ENCODE measurements at regions not wholly inside any gene's neighbourhood (a gene's known extent, or its start where the extent isn't known, plus 50 kb on each side); places are given as distances from the start of the nearest gene placed in this dataset.
"Not testable (repeated sequence)": the region's sequence is repeated elsewhere in the genome, so short reads cannot be mapped to it uniquely, and the experiment has no call there.

DNA sequence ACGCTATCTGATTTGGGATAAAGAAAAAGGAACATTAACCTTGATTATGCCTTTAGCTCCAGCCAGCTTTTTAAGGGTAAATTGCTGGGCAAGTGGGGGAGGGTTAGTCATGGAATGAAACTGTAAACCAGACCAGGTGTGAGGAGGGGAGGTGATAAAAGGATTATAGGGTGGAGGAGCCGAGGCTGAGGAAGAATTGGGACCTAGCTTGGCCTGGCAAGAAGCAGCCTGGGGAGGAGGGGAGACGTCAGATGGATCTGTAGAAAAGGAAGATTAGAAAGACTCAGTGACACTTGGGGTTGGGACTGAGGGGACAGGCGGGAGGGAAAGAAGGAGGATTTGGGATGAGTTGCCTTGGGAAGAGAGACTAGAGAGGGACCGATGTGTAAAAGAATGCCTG lies 590.8 kb upstream of the MDGA2 start:
- not testable (repeated sequence) for DNase-seq (ENCODE audit: low read depth in 3 of 3)

DNA sequence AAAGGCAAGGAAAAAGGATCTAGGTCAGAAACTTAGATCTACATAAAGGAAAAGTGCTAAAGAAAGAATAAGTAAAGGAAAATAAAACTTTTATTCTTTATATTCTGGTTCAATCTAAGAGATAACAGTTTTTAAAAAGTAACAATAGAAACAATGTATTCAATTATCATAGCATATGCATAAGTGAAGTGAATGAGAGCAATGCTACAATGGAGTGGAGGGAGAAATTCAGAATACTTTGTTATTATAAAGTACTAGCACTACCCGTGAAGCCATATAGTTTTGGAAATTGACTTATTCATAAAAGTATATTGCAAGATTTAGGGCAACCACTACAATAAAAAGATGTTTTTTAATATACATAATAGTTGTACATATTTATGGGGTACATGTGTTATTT lies 586.0 kb upstream of the MDGA2 start:
- no peak for DNase-seq (ENCODE audit: low read depth in 3 of 3)

DNA sequence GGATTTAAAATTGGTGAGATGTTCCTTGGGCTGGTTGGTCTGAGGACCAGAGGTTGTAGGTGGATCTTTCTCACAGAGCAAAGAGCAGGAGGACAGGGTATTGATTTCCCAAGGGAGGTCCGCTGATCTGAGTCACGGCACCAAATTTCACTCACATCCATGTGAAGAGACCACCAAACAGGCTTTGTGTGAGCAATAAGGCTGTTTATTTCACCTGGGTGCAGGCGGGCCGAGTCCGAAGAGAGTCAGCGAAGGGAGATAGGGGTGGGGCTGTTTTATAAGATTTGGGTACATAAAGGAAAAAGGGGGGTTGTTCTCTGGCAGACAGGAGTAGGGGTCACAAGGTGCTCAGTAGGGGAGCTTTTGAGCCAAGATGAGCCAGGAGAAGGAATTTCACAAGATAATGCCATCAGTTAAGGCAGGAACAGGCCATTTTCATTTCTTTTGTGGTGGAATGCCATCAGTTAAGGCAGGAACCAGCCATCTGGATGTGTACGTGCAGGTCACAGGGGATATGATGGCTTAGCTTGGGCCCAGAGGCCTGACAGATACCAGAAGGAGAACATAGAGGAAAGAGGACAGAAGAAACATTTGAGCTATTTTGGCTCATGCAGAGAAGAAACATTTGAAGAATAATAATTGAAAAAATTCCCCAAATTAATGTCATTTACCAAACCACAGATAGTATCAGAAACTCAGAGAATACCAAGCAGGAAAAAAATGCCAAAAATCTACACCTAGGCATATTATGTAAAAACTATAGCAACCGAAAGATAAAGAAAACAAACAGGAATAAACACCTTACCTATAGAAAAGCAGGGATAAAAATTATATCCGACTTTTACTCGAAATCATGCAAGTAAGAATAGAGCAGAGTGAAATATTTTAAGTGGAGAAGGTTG lies 585.2 kb upstream of the MDGA2 start:
- DNase-seq (ENCODE audit: low read depth in 3 of 3) = not testable (repeated sequence)

DNA sequence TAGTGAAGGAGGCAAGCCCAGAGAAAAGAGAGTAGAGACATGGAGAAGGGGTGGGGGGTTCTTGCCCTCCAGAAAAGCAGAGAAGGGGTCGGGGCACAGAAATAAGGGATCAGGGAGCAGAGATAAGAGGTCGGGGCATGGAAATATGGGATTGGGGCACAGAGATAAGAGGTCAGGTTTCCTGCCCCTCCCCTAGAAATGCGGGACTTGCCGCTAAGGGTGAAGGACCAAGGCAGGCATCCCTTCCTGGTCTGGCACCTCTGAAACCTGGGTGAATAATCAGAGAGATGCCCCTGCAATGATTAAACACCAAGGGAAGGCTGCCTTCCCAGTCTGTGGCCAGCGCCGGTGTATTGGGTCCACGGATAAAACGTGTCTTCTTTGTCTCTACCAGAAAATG lies 584.5 kb upstream of the MDGA2 start:
- DNase-seq (ENCODE audit: low read depth in 3 of 3) = not testable (repeated sequence)

DNA sequence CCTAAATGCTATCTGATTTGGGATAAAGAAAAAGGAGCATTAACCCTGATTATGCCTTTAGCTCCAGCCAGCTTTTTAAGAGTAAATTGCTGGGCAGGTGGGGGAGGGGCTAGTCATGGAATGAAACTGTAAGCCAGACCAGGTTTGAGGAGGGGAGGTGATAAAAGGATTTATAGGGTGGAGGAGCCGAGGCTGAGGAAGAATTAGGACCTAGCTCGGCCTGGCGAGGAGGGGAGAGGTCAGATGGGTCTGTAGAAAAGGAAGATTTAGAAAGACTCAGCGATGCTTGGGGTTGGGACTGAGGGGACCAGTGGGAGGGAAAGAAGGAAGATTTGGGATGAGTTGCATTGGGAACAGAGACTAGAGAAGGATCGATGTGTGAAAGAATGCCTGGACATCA lies 583.8 kb upstream of the MDGA2 start:
- DNase-seq (ENCODE audit: low read depth in 3 of 3) = not testable (repeated sequence)

DNA sequence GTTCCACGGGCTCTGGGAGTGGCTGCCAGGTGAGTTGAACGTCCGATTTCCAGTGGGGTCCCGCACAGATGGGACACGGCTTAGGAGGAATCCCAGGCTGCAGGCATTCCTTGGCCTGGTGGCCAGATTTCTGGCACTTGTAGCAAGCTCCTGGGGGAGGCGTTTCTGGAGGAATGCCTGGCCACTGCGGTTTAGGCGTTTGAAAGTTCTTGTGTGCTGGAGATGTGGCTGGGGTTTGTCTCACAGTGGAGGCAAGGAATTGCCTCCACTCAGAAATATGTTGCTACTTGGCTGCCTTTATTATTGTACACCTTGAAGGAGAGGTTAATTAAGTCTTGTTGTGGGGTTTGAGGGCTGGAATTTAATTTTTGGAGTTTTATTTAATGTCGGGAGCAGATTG lies 583.3 kb upstream of the MDGA2 start:
- DNase-seq (ENCODE audit: low read depth in 3 of 3) = not testable (repeated sequence)

DNA sequence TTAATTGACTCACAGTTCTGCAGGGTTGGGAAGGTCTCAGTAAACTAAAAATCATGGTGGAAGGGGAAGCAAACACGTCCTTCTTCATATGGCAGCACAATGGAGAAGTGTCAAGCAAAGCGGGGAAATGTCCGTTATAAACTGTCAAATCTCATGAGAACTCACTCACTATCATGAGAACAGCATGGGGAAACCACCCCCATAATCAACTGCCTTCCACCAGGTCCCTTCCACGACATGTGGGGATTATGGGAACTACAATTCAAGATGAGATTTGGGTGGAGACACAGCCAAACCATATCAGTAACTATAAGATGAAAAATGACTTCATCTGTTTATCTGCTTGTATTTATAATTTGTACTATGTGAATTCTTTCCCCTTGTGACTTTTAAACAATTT lies 577.6 kb upstream of the MDGA2 start:
- DNase-seq (ENCODE audit: low read depth in 3 of 3) = no peak

DNA sequence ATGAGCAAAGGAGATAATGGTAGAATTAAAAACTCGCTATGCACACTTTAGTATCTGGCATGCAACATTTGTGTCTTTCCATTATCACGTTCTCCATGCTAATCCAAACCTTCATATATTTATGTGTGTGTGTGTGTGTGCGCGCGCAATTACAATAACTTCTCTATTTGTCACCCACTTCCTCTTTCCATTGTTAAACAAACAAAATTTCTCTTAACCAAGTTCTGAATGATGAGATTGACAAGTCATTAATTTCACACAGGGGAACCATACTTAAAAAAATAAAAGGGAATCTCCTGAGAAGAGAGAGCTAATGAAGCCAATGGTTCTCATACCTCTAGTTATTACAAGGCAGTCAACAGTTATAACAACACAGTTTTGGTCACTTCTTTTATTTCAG lies 575.9 kb upstream of the MDGA2 start:
- DNase-seq (ENCODE audit: low read depth in 3 of 3) = no peak

DNA sequence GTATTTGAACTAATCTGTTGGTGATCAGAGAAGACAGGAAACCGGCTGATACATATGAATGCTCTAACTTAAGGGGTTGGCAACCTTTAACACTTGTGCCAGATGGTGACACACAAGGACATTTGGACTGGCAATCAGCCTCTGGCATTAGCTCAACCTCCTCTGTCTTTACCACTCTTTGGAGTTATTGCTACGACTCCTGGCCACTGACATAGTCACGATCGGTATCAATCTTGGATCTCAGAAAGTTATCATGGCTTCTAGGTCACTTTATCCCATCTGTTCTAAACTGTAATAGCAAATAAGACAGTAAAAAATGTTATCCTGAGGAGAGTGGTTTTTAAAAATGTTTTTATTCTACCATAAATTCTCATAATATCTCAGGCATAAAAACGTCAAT lies 575.2 kb upstream of the MDGA2 start:
- DNase-seq (ENCODE audit: low read depth in 3 of 3) = no peak

DNA sequence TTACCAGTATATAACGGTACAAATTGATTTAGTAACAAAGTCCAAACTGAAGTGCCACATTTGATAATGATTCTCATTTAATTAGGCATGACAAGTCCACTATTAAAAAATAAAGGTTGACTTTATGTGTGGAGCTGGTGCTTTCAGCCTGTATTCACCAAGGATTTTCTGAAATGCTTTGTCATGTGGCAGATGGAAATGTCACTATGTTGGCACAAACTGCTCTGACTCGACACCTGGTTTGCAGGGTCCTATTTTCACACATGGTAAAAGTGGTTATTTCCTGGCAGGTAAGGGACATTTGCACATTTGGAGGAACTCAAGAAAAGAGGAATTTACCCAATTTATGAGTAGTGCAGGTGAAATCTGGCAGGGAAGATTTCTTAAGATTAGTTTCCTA lies 572.6 kb upstream of the MDGA2 start:
- DNase-seq (ENCODE audit: low read depth in 3 of 3) = no peak

DNA sequence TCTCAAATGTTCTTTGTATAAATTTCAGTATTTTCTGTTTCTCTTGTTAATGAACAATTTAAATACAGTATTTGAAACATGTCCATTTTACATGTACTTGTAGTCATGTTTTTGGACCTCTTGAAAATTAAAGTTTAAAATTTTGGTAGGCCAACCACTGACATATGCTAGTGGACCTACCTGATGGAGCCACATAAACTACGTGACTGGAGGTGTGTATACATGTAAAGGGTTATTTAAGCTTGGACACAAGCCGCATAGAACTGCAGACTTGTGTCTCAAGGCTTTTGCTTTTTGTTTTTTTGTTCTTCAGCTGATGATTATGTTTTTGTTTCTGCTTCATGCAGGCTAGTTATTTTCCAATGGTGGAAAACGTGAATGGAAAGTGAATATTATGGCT lies 568.5 kb upstream of the MDGA2 start:
- DNase-seq (ENCODE audit: low read depth in 3 of 3) = no peak

DNA sequence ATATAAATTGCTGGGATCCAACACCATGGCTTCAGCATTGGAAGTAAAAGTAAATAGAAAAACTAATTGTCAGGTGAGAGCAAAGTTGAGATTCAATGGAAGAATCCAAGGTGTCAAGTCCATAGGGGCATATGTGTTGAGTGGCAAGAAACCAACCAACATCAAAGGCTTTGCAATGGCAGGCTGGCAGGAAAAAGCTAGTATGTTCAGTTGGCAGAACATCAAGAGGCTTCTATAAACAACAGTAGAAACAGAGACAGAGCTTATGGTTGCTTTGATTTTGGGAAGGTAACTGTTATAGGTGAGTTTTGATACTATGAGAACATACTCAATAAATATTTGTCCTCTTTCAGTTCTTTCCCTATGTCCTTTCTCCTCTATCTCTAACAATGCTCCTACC lies 553.7 kb upstream of the MDGA2 start:
- DNase-seq (ENCODE audit: low read depth in 3 of 3) = no peak

DNA sequence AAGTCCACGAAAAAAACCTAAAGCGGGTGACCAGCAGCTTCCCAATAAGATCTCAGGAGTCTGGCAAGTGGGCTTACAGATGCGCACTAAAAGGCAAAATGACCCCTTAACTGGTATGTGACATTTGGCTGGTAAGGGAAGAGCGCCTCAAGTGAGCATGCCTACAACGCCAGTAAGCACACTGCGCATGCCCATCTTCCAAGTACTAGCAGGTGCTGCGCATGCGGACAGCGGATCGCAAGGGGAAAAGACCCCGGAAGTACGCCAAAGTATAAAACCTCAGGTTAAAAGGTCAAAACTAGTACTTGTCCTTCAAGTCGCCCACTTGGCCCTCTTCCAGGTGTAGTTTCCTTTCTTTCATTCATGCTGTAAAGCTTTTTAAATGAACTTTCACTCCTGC lies 518.5 kb upstream of the MDGA2 start:
- DNase-seq (ENCODE audit: low read depth in 3 of 3) = no peak

DNA sequence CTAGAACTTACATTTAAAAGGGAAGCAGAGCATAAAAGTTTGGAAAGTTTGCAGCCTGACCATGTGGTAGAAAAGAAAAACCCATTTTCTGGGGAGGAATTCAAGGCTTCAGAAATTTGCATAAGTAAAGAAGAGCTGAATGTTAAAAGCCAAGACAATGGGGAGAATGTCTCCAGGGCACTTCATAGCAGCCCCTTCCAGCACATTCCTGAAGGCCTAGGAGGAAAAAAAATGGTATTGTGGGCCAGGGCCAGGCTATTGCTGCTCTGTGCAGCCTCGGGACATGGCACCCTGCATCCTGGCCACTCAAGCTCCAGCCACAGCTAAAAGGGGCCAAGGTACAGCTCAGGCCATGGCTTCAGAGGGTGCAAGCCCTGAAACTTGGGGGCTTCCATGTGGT lies 474.2 kb upstream of the MDGA2 start:
- DNase-seq (ENCODE audit: low read depth in 3 of 3) = not testable (repeated sequence)

DNA sequence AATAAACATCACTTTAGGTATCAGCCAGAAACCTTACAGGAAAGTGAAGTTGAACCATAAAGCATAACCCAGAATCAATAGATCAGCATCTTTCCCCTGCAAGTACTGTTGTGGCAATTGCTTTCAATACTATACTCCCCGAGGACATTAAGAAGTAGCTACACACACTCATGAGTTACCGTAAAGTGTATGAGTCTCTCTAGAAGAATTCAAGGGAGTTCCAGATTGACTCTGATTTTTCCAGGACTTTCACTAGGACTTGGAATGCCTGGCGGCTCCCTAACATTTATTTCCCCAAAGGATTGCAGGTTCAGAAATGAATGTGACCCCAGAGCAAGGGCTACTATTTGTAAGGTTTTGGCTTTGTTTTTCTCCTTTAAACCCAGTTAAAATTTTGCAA lies 465.4 kb upstream of the MDGA2 start:
- DNase-seq (ENCODE audit: low read depth in 3 of 3) = no peak

DNA sequence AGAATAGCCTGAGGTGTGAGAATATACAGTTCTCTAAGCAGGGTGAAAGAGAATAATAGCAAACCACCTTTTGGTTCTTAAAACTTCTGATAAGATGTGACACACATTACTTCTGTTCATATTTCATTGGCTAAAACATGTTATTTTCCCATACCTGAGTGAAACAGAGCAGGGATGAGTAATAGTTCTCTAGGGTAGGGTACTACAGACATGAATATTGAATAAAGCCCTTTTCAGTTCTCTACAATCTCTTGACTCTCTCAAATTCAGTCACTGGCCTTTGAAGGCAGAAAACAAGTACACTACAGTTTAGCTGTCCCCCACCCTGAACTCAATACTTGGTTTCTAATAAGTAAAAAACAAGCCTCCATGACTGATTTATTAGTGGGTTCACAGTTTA lies 454.1 kb upstream of the MDGA2 start:
- no peak for DNase-seq (ENCODE audit: low read depth in 3 of 3)

DNA sequence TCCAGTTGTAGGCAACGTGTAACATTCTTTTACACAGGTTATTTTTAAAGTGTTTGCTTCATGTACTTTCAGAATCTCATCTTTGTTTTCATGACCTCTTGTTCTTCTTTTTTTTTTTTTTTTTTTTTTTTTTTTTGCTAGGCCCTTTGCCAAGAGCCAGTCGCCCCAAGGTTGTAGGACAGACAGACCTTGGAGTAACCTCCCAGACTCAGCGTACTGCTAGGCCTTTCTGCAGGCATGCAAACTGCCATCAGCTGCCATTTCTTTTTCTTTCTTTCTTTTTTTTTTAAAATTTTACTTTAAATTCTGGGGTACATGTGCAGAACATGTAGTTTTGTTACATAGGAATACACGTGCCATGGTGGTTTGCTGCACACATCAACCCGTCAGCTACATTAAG lies 452.3 kb upstream of the MDGA2 start:
- DNase-seq (ENCODE audit: low read depth in 3 of 3) = no peak

DNA sequence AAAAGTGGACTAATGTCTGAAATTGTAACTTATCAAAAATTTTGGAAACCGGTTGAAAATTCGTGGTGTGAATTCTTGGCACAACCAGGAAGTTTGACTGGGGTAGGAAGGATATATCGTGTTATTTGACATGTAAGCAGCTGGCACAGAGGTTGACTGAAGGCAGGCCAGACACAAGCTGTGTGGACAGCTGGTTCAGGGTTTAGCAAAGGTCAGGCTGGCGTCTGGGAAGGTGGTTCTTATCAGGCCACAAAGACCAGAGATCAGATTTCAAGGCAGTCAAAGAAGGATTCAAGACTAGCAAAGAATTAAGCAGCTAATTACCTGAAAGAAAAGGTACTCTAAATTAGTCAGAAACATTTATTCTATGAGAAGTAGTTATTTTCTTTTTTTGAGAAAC lies 450.2 kb upstream of the MDGA2 start:
- no peak for DNase-seq (ENCODE audit: low read depth in 3 of 3)

DNA sequence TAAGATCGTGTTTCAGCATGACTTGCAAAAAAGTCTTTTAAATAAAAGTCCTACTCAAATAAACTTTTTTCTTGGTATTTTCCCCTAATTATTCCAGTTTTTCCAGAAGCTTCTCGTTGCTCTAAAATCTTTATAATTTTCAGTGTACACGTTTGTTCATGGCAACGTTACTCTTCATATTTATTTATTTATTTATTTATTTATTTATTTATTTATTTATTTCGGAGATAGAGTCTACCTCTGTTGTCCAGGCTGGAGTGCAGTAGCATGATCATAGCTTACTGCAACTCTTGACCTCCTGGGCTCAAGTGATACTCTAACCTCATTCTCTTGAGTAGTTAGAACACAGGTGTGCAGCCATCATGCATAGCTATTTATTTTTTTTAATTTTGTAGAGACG lies 438.3 kb upstream of the MDGA2 start:
- DNase-seq (ENCODE audit: low read depth in 3 of 3) = no peak

DNA sequence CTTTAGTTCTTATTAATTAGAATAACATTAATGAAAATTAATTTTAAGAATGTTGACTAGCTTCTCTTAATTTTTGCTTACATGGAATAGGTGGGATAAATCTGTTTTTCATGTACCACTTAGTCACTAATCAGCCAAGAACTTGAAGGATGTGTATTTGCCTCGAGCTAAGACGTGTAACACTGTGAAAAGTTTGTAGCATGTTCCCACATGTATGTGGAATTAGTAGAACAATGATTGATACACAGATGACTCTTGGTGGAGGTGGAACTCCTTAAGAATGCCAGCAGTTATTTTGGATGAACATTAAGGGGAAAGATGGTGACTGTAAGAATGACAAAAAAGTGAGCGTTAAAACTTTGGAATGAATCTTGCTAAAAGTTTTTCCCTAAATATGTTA lies 435.7 kb upstream of the MDGA2 start:
- no peak for DNase-seq (ENCODE audit: low read depth in 3 of 3)

DNA sequence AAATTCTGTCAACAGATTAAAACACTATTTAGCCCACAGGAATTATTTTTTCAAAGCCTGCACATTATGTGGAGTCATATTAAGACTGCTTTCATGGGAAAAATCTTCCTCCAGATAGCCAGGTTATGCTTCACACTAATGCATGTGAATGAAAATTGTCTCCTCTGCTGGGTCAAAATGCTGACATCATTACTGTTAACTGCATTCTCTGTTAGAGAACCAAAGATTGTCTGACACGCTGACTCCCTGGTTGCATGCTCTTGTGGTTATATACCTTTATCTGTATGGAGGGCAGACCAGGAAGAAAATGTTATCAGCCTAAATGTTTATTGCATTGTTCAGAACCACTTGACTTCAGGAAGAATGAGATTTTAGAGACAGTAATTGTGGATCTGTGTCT lies 432.2 kb upstream of the MDGA2 start:
- DNase-seq (ENCODE audit: low read depth in 3 of 3) = no peak

DNA sequence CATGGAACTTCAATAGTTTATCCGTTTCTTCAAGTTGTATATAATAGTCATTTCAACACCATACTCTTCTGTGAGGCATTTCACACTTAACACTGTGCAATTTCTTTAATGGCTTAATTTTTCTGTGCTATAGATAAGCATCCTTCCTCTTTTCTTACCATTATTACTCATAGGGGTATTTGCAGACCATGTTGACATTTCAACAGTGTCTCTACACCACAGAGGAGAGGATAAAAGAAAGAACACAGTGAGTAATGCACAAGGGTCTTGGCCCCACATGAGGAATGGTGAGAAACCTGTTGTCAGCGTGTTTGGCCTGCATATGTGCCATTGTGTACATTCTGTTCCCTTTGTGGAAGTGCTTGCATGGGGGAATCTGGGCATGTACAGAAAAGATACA lies 421.5 kb upstream of the MDGA2 start:
- no peak for DNase-seq (ENCODE audit: low read depth in 3 of 3)

DNA sequence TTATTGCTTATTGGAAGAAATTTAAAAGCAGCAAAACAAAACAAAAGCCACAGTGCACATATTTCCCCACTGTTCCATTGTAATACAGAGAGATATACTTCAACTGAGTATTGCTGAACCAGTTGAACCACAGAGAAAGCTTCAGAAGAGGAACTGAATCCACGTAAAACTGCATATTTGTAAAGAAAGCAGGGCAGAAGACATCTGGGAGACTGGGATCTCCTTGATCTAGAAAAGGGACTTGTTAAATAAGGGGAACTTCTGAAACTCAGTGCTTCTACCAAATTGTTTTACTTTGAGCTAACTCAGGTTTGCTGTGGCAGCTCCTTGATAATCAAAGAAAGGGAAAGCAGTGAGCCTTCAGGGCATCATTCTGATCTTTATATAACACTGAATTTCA lies 411.1 kb upstream of the MDGA2 start:
- DNase-seq (ENCODE audit: low read depth in 3 of 3) = no peak

DNA sequence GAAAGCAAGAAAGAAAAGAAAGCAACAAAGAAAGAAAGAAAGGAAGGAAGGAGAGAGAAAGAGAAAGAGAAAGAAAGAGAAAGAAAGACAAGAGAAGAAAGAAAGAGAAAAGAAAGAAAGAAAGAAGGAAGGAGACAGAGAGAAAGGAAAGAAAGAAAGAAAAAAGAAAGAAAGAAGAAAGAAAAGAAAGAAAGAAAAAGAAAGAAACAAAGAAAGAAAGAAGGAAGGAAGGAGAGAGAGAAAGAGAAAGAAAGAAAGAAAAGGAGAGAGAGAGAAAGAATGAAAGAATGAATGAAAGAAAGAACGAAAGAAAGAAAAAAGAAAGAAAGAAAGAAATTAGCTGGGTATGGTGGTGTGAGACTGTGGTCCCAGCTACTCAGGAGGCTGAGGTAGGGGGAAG lies 400.1 kb upstream of the MDGA2 start:
- DNase-seq (ENCODE audit: low read depth in 3 of 3) = no peak
